ENCODE measurements at regions not wholly inside any gene's neighbourhood (a gene's known extent, or its start where the extent isn't known, plus 50 kb on each side); places are given as distances from the start of the nearest gene placed in this dataset.
"Not testable (repeated sequence)": the region's sequence is repeated elsewhere in the genome, so short reads cannot be mapped to it uniquely, and the experiment has no call there.

- DNase-seq (ENCODE audit: low spot score): no peak
These were observed 446.4 kb upstream of the CCNG1 start for GRCh38 chr5:162990856-162991497.

- DNase-seq (ENCODE audit: low spot score): no peak
These were observed 441.8 kb upstream of the CCNG1 start for GRCh38 chr5:162995568-162995967.

GRCh38 chr5:162996053-162996452 lies 441.3 kb upstream of the CCNG1 start:
- DNase-seq (ENCODE audit: low spot score): no peak

- no peak for DNase-seq (ENCODE audit: low spot score)
These were observed 431.4 kb upstream of the CCNG1 start for GRCh38 chr5:163005949-163006348.

GRCh38 chr5:163022582-163023128 lies 414.7 kb upstream of the CCNG1 start:
- DNase-seq (ENCODE audit: low spot score): no peak

- no peak for DNase-seq (ENCODE audit: low spot score)
These were observed 413.5 kb upstream of the CCNG1 start for GRCh38 chr5:163023846-163024245.

- no peak for DNase-seq (ENCODE audit: low spot score)
These were observed 412.5 kb upstream of the CCNG1 start for GRCh38 chr5:163024936-163025335.

GRCh38 chr5:163033656-163034055 lies 403.7 kb upstream of the CCNG1 start:
- DNase-seq (ENCODE audit: low spot score): no peak

GRCh38 chr5:163041254-163041653 lies 396.1 kb upstream of the CCNG1 start:
- no peak for DNase-seq (ENCODE audit: low spot score)

GRCh38 chr5:163079618-163080017 lies 357.8 kb upstream of the CCNG1 start:
- DNase-seq (ENCODE audit: low spot score): no peak

GRCh38 chr5:163089230-163089629 lies 348.2 kb upstream of the CCNG1 start:
- DNase-seq (ENCODE audit: low spot score): no peak

- no peak for DNase-seq (ENCODE audit: low spot score)
These were observed 347.5 kb upstream of the CCNG1 start for GRCh38 chr5:163089926-163090325.

- no peak for DNase-seq (ENCODE audit: low spot score)
These were observed 342.8 kb upstream of the CCNG1 start for GRCh38 chr5:163094492-163095180.

- DNase-seq (ENCODE audit: low spot score): peak; percentile 46
These were observed 332.9 kb upstream of the CCNG1 start for GRCh38 chr5:163104464-163104863.

GRCh38 chr5:163105456-163105855 lies 331.9 kb upstream of the CCNG1 start:
- DNase-seq (ENCODE audit: low spot score): no peak

- DNase-seq (ENCODE audit: low spot score): no peak
These were observed 331.3 kb upstream of the CCNG1 start for GRCh38 chr5:163106098-163106497.

GRCh38 chr5:163108351-163108750 lies 329.0 kb upstream of the CCNG1 start:
- DNase-seq (ENCODE audit: low spot score): no peak

- no peak for DNase-seq (ENCODE audit: low spot score)
These were observed 322.4 kb upstream of the CCNG1 start for GRCh38 chr5:163115011-163115410.

- not testable (repeated sequence) for DNase-seq (ENCODE audit: low spot score)
These were observed 320.8 kb upstream of the CCNG1 start for GRCh38 chr5:163116618-163117017.

- no peak for DNase-seq (ENCODE audit: low spot score)
These were observed 303.3 kb upstream of the CCNG1 start for GRCh38 chr5:163134061-163134460.

- DNase-seq (ENCODE audit: low spot score): no peak
These were observed 301.5 kb upstream of the CCNG1 start for GRCh38 chr5:163135849-163136248.

- DNase-seq (ENCODE audit: low spot score): no peak
These were observed 275.9 kb upstream of the CCNG1 start for GRCh38 chr5:163161512-163161911.

- DNase-seq (ENCODE audit: low spot score): no peak
These were observed 274.8 kb upstream of the CCNG1 start for GRCh38 chr5:163162645-163163044.

- no peak for DNase-seq (ENCODE audit: low spot score)
These were observed 273.5 kb upstream of the CCNG1 start for GRCh38 chr5:163163858-163164257.
